ENCODE measurements at regions not wholly inside any gene's neighbourhood (a gene's known extent, or its start where the extent isn't known, plus 50 kb on each side); places are given as distances from the start of the nearest gene placed in this dataset.
A peak's percentile ranks its signal among the peaks of the same experiment; 100 is the strongest.

DNA sequence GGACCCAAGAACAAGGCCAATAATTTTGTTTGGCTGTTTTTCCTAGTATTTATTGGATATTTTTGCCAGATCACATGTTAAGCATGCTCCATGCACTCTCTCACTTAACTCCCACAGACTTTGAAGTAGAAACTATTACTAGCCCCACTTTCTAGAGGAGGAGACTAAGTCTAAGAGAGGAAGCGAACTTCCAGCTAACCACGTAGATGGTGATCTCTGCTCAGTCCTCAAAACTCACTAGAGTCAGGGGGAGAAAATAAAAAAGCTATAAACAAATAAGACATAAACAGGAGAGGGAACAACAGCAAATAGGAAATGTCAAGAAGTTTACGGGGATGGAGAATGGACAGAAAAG, 481.0 kb upstream of the PROK2 start:
- no peak for DNase-seq (ENCODE audit: low read depth)
- no peak overlapping the region for H3K4me3 ChIP-seq (replicated peaks; ENCODE audit: low read depth, low read length)
- TF ChIP-seq, protein P1, sequence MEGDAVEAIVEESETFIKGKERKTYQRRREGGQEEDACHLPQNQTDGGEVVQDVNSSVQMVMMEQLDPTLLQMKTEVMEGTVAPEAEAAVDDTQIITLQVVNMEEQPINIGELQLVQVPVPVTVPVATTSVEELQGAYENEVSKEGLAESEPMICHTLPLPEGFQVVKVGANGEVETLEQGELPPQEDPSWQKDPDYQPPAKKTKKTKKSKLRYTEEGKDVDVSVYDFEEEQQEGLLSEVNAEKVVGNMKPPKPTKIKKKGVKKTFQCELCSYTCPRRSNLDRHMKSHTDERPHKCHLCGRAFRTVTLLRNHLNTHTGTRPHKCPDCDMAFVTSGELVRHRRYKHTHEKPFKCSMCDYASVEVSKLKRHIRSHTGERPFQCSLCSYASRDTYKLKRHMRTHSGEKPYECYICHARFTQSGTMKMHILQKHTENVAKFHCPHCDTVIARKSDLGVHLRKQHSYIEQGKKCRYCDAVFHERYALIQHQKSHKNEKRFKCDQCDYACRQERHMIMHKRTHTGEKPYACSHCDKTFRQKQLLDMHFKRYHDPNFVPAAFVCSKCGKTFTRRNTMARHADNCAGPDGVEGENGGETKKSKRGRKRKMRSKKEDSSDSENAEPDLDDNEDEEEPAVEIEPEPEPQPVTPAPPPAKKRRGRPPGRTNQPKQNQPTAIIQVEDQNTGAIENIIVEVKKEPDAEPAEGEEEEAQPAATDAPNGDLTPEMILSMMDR (IDR thresholded peaks at IDR 0.05; ENCODE audit: low read length, missing control alignments), result no peak

DNA sequence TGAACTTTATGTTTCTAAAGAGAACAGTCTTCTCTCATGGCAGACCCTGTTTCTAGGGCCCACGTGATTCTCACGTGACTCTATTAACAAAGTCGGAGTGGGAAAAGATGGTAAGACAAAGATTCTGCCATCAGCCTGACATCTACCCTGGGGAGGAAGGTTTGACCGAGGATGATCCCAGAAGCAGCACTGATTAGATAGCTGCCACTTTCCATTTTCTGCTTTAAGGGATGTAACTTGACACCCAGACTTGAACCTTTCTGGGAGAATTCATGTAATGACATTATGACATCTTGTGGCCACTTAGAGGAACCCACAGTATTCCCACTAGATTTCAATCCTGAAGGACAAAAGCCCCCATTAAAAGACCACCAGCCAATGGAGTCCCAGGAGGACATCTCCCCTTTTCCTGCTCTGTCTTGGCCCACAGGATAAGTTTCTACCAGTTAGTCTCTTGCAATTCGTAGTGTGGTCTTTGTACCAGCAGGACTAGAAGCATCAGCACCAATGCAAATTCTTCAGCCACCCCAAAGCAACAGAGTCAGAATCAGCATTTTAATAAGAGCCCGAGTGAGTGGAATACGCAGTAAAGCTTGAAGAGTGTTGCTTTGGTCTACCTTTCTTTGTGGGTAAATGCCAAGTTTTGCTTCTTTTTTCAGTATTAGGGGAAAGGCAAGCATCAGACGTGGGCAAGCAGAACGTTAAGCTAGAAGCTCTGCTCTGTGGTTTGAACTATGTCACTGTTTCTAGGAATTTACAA, 480.5 kb upstream of the PROK2 start:
- TF ChIP-seq, protein P1 (IDR thresholded peaks at IDR 0.05; ENCODE audit: low read length, missing control alignments), result peak; percentile 39
- DNase-seq (ENCODE audit: low read depth), result peak; percentile 57
- no peak overlapping the region for H3K4me3 ChIP-seq (replicated peaks; ENCODE audit: low read depth, low read length)

DNA sequence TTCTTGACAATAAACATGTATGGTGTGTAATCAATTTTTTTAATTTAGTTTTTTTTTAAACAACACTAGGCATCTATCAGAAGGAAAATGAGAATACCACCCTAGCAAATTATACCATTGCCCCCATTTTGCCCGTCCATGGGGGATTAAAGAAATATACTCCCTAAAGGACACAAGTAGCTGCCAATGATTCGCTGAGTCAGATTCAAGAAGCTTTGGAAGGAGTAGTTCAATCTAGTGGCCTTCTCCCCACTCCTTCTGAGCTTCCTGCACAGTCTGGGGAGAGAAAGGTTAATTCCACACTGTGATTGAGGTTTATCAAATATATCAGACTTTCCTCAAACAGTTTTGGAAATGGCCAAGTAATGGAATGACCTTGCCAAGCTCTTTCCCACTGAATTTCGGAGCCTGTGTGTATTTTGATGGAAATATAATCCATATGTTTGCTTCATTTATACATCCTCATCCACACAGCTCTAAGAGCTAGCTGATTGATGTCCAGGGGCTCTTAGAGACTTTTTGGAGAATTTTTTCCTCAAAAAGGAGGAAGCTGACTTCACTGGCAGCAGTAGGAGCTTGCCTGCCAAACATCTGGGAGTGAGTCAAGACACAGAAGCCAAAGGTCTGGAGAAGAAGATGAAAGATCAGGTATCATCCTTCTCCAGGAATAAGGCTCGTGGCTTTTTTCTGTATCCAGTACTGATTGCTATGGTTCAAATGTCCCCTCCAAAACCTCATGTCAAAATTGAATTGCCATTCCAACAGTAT, 478.5 kb upstream of the PROK2 start:
- TF ChIP-seq, protein P1 (IDR thresholded peaks at IDR 0.05; ENCODE audit: low read length, missing control alignments), result no peak
- H3K4me3 ChIP-seq (replicated peaks; ENCODE audit: low read depth, low read length), result no peak overlapping the region
- DNase-seq (ENCODE audit: low read depth), result no peak

DNA sequence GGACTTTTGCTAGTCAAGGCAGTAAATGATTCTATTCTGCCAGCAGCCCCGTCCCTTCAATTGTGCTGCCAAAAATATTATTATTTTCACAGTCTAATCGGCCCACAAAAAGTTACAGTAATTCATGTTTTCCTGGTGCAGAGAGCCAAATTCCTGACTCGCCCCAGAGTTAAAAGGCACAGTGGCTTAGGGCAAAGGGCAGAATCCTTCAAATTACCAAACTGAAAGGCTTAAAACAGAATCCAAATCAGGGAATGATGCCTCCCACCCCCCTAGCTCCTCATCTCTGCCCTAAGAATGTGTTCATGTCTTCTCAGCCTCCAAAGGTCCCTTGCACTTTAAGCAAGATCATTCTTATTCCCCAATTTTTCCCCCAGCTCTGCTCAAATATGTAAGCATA, 477.8 kb upstream of the PROK2 start:
- TF ChIP-seq, protein P1 (IDR thresholded peaks at IDR 0.05; ENCODE audit: low read length, missing control alignments), result no peak
- no peak for DNase-seq (ENCODE audit: low read depth)
- H3K4me3 ChIP-seq (replicated peaks; ENCODE audit: low read depth, low read length), result no peak overlapping the region

DNA sequence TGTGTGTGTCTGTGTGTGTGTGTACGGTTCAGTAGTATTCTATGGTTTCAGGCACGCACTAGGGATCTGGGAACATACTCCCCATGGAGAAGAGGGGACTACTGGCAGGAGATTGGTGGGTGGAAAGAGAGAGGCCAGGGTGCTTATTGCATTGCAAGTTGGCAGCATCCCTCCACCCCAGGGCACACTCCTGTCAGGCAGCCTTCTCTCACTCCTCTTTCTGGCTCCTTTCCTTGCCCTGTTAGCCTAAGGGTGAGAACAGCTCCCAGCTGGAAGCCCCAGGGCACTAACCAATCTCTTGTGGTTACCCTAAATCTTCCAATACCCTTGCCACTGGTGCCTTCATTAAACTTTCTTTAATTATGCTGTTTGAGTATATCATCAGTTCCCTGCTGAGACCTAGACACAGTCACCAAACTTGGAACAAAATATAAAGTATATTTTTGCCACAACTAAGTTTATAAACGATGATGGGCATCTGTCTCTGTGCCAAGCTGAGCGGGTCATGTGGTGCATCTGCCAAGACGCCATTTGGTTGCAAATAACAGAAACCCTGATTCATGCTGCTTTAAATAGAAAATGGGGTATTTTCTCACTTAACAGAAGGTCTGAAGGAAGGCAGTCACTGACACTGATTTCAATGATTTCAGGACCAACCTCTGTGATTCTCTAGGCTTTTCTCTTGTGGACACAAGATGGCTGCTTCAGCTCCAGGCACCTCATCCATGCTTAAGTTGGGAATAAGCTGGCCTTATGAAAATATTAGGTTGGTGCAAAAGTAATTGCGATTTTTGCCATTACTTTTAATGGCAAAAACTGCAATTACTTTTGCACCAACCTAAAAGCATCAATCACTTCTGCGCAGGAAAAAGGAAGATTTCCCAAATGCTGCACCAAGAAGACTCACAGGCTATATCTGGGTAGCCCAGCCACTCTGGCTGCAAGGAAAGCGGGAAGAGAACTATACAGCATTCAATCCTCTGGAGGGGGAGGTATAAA, 476.9 kb upstream of the PROK2 start:
- no peak for DNase-seq (ENCODE audit: low read depth)
- no peak overlapping the region for H3K4me3 ChIP-seq (replicated peaks; ENCODE audit: low read depth, low read length)
- TF ChIP-seq, protein P1 (IDR thresholded peaks at IDR 0.05; ENCODE audit: low read length, missing control alignments), result no peak

DNA sequence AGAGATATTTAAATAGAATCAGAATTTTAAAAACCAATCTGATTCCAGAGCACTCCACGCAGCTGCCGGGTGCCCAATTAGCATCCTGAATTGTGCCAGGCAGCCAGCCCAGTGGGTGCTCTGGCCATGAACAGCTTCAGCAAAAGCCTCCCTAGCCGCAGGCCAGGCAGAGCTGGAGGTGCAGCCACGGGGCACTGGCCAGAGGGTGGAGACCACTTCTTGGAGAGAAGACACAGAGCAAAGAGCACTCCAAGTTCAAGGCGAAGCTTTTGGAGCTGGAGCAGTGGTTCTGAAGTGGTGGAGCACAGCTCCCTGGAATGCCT, 475.6 kb upstream of the PROK2 start:
- no peak overlapping the region for H3K4me3 ChIP-seq (replicated peaks; ENCODE audit: low read depth, low read length)
- TF ChIP-seq, protein P1 (IDR thresholded peaks at IDR 0.05; ENCODE audit: low read length, missing control alignments), result no peak
- no peak for DNase-seq (ENCODE audit: low read depth)

Data from fibroblast of pulmonary artery (primary cell).